Natural killer cell (primary cell): ENCODE measurements at regions not wholly inside any gene's neighbourhood (a gene's known extent, or its start where the extent isn't known, plus 50 kb on each side); places are given as distances from the start of the nearest gene placed in this dataset.

Experiments
- ATAC-seq, 3 donors: fragments of 150-1000 bp in 2 of 3; fragments of 200-7000 bp in 1 of 3; cut with Tn5 transposase; 1 replicate in 1 of 3; 2 replicates in 2 of 3; pipeline ENCODE4 v1.10.0; 2021; ENCODE audit warnings: mild to moderate bottlenecking in 2 of 3, moderate library complexity in 2 of 3
- DNase-seq, 2 donors: peaks; one replicate each; pipeline versions ENCODE4 v3.0.0 to v3.0.0-alpha.2; 2013 to 2021; ENCODE audit warnings: mixed read lengths in 1 of 2
- H3K27ac ChIP-seq: one replicate; pipeline ENCODE4 v1.5.1; 2013; ENCODE audit warnings: mild to moderate bottlenecking, low read length
- H3K27me3 ChIP-seq: one replicate; pipeline ENCODE4 v1.6.1; 2013; ENCODE audit warnings: low read length; ENCODE audit not compliant: control insufficient read depth, insufficient read depth
- H3K36me3 ChIP-seq: one replicate; pipeline ENCODE4 v1.6.1; 2013; ENCODE audit warnings: low read length; ENCODE audit not compliant: control insufficient read depth, insufficient read depth
- H3K4me1 ChIP-seq: one replicate; pipeline ENCODE4 v1.6.1; 2013; ENCODE audit warnings: low read length; ENCODE audit not compliant: control insufficient read depth, insufficient read depth
- H3K4me3 ChIP-seq: one replicate; pipeline ENCODE4 v1.5.1; 2013; ENCODE audit warnings: low read length
- H3K9me3 ChIP-seq: one replicate; pipeline ENCODE4 v1.6.1; 2013; ENCODE audit warnings: low read length; ENCODE audit not compliant: control insufficient read depth, insufficient read depth
- H3K27ac Mint-ChIP-seq, 2 donors: one replicate each; pipeline ENCODE4 v1.8.0; 2022; ENCODE audit warnings: mild to moderate bottlenecking in 2 of 2, mixed read lengths in 2 of 2, moderate library complexity in 1 of 2
- H3K27me3 Mint-ChIP-seq, 2 donors: one replicate each; pipeline ENCODE4 v1.8.0; 2022; ENCODE audit warnings: low read depth in 2 of 2, mixed read lengths in 2 of 2
- H3K36me3 Mint-ChIP-seq: one replicate; pipeline ENCODE4 v1.8.0; 2022; ENCODE audit warnings: mixed read lengths
- H3K4me1 Mint-ChIP-seq, 2 donors: one replicate each; pipeline ENCODE4 v1.8.0; 2022; ENCODE audit warnings: mixed read lengths in 2 of 2
- H3K4me3 Mint-ChIP-seq: one replicate; pipeline ENCODE4 v1.8.0; 2022; ENCODE audit warnings: mild to moderate bottlenecking, moderate library complexity, mixed read lengths
- H3K9me3 Mint-ChIP-seq, 2 donors: one replicate each; pipeline ENCODE4 v1.8.0; 2022; ENCODE audit warnings: mixed read lengths in 2 of 2
- CTCF ChIP-seq: fragments of 200-600 bp; IDR thresholded peaks from one replicate; pipeline ENCODE4 v1.8.0; 2022; ENCODE audit warnings: antibody characterized with exemption
- WGBS: methylation state at CpG from one replicate; pipeline ENCODE4 v1.1.7; 2013; ENCODE audit warnings: missing lambda C conversion rate; ENCODE audit not compliant: insufficient coverage; 5-methylcytosine and 5-hydroxymethylcytosine counted together
- intact Hi-C: fragments of 100-400 bp; cut with micrococcal nuclease; formaldehyde crosslinking; loops from one replicate; pipeline ENCODE4 v1.14.2; 2022

GRCh38 chr2:57598551-57598950, 448.1 kb upstream of the VRK2 start:
- H3K4me1 ChIP-seq, result no peaks in the 10 kb centered on the region
- H3K9me3 Mint-ChIP-seq, result peaks cover 9 to 27% of the 10 kb centered on the region in 2 donors
- H3K27me3 Mint-ChIP-seq, result no peaks in the 10 kb centered on the region
- H3K36me3 Mint-ChIP-seq, result peaks cover 6% of the 10 kb centered on the region
- WGBS, result 17% methylated on average over 4 of the region's 4 CpGs
- H3K4me3 Mint-ChIP-seq, result no peak overlapping the region
- H3K9me3 ChIP-seq, result no peaks in the 10 kb centered on the region
- no peaks in the 10 kb centered on the region for H3K27me3 ChIP-seq
- no peaks in the 10 kb centered on the region for H3K4me1 Mint-ChIP-seq
- intact Hi-C loops, result no loop called here
- DNase-seq (no peak), ATAC-seq (no peak)
- no peak overlapping the region for H3K4me3 ChIP-seq
- H3K27ac Mint-ChIP-seq, result no peak overlapping the region
- no peak for TF ChIP-seq CTCF
- H3K27ac ChIP-seq, result no peak overlapping the region
- no peaks in the 10 kb centered on the region for H3K36me3 ChIP-seq

- Histone ChIP-seq H3K4me1 (no peaks in the 10 kb centered on the region), H3K4me3 (no peak overlapping the region), H3K27me3 (no peaks in the 10 kb centered on the region), H3K36me3 (no peaks in the 10 kb centered on the region), H3K9me3 (no peaks in the 10 kb centered on the region), H3K27ac (no peak overlapping the region)
- no peak for TF ChIP-seq CTCF
- Mint-ChIP-seq H3K4me3 (no peak overlapping the region), H3K36me3 (no peaks in the 10 kb centered on the region), H3K27me3 (no peaks in the 10 kb centered on the region), H3K4me1 (no peaks in the 10 kb centered on the region), H3K9me3 (peaks cover 9 to 24% of the 10 kb centered on the region in 2 donors), H3K27ac (no peak overlapping the region)
- no peak for ATAC-seq
- intact Hi-C loops, result no loop called here
- no peak for DNase-seq
- WGBS, result 39% methylated on average over 2 of the region's 2 CpGs
These were observed 443.9 kb upstream of the VRK2 start for GRCh38 chr2:57602733-57603132.

- no peaks in the 10 kb centered on the region for H3K9me3 ChIP-seq
- 94% methylated on average over 3 of the region's 3 CpGs for WGBS
- intact Hi-C loops, result no loop called here
These were observed 431.6 kb upstream of the VRK2 start for GRCh38 chr2:57614988-57615387.

More at GRCh38 chr2:57614988-57615387, 431.6 kb upstream of the VRK2 start:
- H3K9me3 Mint-ChIP-seq, result peaks cover 3 to 7% of the 10 kb centered on the region in 2 donors
- H3K27me3 Mint-ChIP-seq, result no peaks in the 10 kb centered on the region
- no peak overlapping the region for H3K27ac Mint-ChIP-seq
- no peak for TF ChIP-seq CTCF
- peaks cover 6% of the 10 kb centered on the region for H3K36me3 Mint-ChIP-seq
- H3K4me3 Mint-ChIP-seq, result no peak overlapping the region
- H3K4me1 Mint-ChIP-seq, result no peaks in the 10 kb centered on the region
- ATAC-seq, result no peak
- Histone ChIP-seq H3K27me3 (no peaks in the 10 kb centered on the region), H3K27ac (no peak overlapping the region), H3K4me1 (no peaks in the 10 kb centered on the region), H3K36me3 (no peaks in the 10 kb centered on the region), H3K4me3 (no peak overlapping the region)
- no peak for DNase-seq
